Erythroblast (primary cell): ENCODE measurements at regions not wholly inside any gene's neighbourhood (a gene's known extent, or its start where the extent isn't known, plus 50 kb on each side); places are given as distances from the start of the nearest gene placed in this dataset.

Source experiments
- GATA1 ChIP-seq: IDR thresholded peaks from 2 replicates; pipeline ENCODE4 v1.6.1; 2011; ENCODE audit warnings: low read depth, mild to moderate bottlenecking, control low read depth, low read length, moderate library complexity
- POLR2A ChIP-seq: IDR thresholded peaks from 2 replicates; pipeline ENCODE4 v1.6.1; 2011; ENCODE audit warnings: mild to moderate bottlenecking, low read length

GRCh38 chr12:124433147-124433874 lies 134.1 kb downstream of the NCOR2 start:
- TF ChIP-seq POLR2A (no peak), GATA1 (no peak)
